Activated CD4-positive, CD25-positive, alpha-beta regulatory T cell treated with anti-CD3 and anti-CD28 coated beads, Interleukin-2, amount 50 U/mL, for 16 hours (primary cell): ENCODE measurements at regions not wholly inside any gene's neighbourhood (a gene's known extent, or its start where the extent isn't known, plus 50 kb on each side); places are given as distances from the start of the nearest gene placed in this dataset.
"Not testable (repeated sequence)": the region's sequence is repeated elsewhere in the genome, so short reads cannot be mapped to it uniquely, and the experiment has no call there.

Experiments
- DNase-seq: peaks from one replicate; pipeline ENCODE4 v3.0.0-alpha.2; 2020; ENCODE audit warnings: low read depth, low spot score

- no peak for DNase-seq
Measured at GRCh38 chr20:63145156-63145555, 70.8 kb downstream of the YTHDF1 start.

- DNase-seq, result no peak
Measured at GRCh38 chr20:63142933-63143332, 73.0 kb downstream of the YTHDF1 start.

GRCh38 chr20:63141531-63141930, 74.4 kb downstream of the YTHDF1 start:
- no peak for DNase-seq

- no peak for DNase-seq
Measured at GRCh38 chr20:63140514-63141433, 75.2 kb downstream of the YTHDF1 start.

GRCh38 chr20:63139837-63140236, 76.1 kb downstream of the YTHDF1 start:
- DNase-seq, result no peak

- DNase-seq, result no peak
Measured at GRCh38 chr20:63139356-63139755, 76.6 kb downstream of the YTHDF1 start.

GRCh38 chr20:63138855-63139341, 77.0 kb downstream of the YTHDF1 start:
- DNase-seq, result no peak

GRCh38 chr20:63137851-63138415, 78.0 kb downstream of the YTHDF1 start:
- DNase-seq, result no peak

GRCh38 chr20:63136296-63136695, 79.6 kb downstream of the YTHDF1 start:
- no peak for DNase-seq

- DNase-seq, result no peak
Measured at GRCh38 chr20:63135411-63135810, 80.5 kb downstream of the YTHDF1 start.

GRCh38 chr20:63134711-63135361, 81.1 kb downstream of the YTHDF1 start:
- not testable (repeated sequence) for DNase-seq

- DNase-seq, result no peak
Measured at GRCh38 chr20:63134201-63134612, 81.7 kb downstream of the YTHDF1 start.

GRCh38 chr20:63133481-63134091, 82.3 kb downstream of the YTHDF1 start:
- no peak for DNase-seq

GRCh38 chr20:63132715-63133471, 83.0 kb downstream of the YTHDF1 start:
- DNase-seq, result no peak

GRCh38 chr20:63132131-63132714, 83.7 kb downstream of the YTHDF1 start:
- DNase-seq, result no peak

- no peak for DNase-seq
Measured at GRCh38 chr20:63130658-63131577, 85.0 kb downstream of the YTHDF1 start.

- DNase-seq, result no peak
Measured at GRCh38 chr20:63129991-63130657, 85.8 kb downstream of the YTHDF1 start.

GRCh38 chr20:63129376-63129965, 86.5 kb downstream of the YTHDF1 start:
- no peak for DNase-seq

- DNase-seq, result no peak
Measured at GRCh38 chr20:63128956-63129355, 87.0 kb downstream of the YTHDF1 start.
